Erythroblast (primary cell): ENCODE measurements at regions not wholly inside any gene's neighbourhood (a gene's known extent, or its start where the extent isn't known, plus 50 kb on each side); places are given as distances from the start of the nearest gene placed in this dataset.
A peak's percentile ranks its signal among the peaks of the same experiment; 100 is the strongest.

ENCODE experiments used
- DNase-seq, 2 experiments: peaks; one replicate each; lab custom pipeline; 2025; lab: John Stamatoyannopoulos, UW
- GATA1 ChIP-seq: IDR thresholded peaks from 2 replicates; pipeline ENCODE4 v1.6.1; 2011; ENCODE audit warnings: low read depth, mild to moderate bottlenecking, control low read depth, low read length, moderate library complexity
- POLR2A ChIP-seq: IDR thresholded peaks from 2 replicates; pipeline ENCODE4 v1.6.1; 2011; ENCODE audit warnings: mild to moderate bottlenecking, low read length

GRCh38 chr6:20024316-20024673 lies 187.1 kb downstream of the ID4 start:
- TF ChIP-seq POLR2A (no peak), GATA1 (no peak)

GRCh38 chr6:20024978-20025377 lies 187.3 kb downstream of the MBOAT1 start:
- no peak for TF ChIP-seq POLR2A
- TF ChIP-seq GATA1: no peak
- no peak for DNase-seq

More at GRCh38 chr6:20024316-20024673, 187.1 kb downstream of the ID4 start:
- no peak for DNase-seq

- no peak for DNase-seq
- no peak for TF ChIP-seq GATA1
- no peak for TF ChIP-seq POLR2A
These were observed 186.6 kb downstream of the MBOAT1 start for GRCh38 chr6:20025681-20026080.

- DNase-seq: no peak
- no peak for TF ChIP-seq POLR2A
- TF ChIP-seq GATA1: no peak
These were observed 184.1 kb downstream of the MBOAT1 start for GRCh38 chr6:20028143-20028542.

- DNase-seq: no peak
- TF ChIP-seq POLR2A (no peak), GATA1 (no peak)
These were observed 183.7 kb downstream of the MBOAT1 start for GRCh38 chr6:20028562-20028961.

- DNase-seq: no peak
- TF ChIP-seq POLR2A (no peak), GATA1 (no peak)
These were observed 182.3 kb downstream of the MBOAT1 start for GRCh38 chr6:20029979-20030378.

GRCh38 chr6:20031342-20031741 lies 180.9 kb downstream of the MBOAT1 start:
- DNase-seq: no peak
- TF ChIP-seq POLR2A: no peak
- TF ChIP-seq GATA1: no peak

GRCh38 chr6:20033697-20034407 lies 178.4 kb downstream of the MBOAT1 start:
- no peak for TF ChIP-seq POLR2A
- no peak for TF ChIP-seq GATA1
- DNase-seq: peak in 1 of 2 experiments; percentile 23

- TF ChIP-seq POLR2A: no peak
- TF ChIP-seq GATA1: no peak
- DNase-seq: peak; percentile 24 to 80
These were observed 177.9 kb downstream of the MBOAT1 start for GRCh38 chr6:20034408-20034769.

GRCh38 chr6:20036141-20036677 lies 176.1 kb downstream of the MBOAT1 start:
- DNase-seq: no peak
- no peak for TF ChIP-seq GATA1
- TF ChIP-seq POLR2A: no peak

GRCh38 chr6:20038410-20039204 lies 173.7 kb downstream of the MBOAT1 start:
- no peak for TF ChIP-seq GATA1
- TF ChIP-seq POLR2A: no peak

GRCh38 chr6:20044883-20045282 lies 167.4 kb downstream of the MBOAT1 start:
- no peak for TF ChIP-seq POLR2A
- TF ChIP-seq GATA1: no peak
- DNase-seq: no peak

More at GRCh38 chr6:20038410-20039204, 173.7 kb downstream of the MBOAT1 start:
- no peak for DNase-seq
